ENCODE measurements at regions not wholly inside any gene's neighbourhood (a gene's known extent, or its start where the extent isn't known, plus 50 kb on each side); places are given as distances from the start of the nearest gene placed in this dataset.

DNA sequence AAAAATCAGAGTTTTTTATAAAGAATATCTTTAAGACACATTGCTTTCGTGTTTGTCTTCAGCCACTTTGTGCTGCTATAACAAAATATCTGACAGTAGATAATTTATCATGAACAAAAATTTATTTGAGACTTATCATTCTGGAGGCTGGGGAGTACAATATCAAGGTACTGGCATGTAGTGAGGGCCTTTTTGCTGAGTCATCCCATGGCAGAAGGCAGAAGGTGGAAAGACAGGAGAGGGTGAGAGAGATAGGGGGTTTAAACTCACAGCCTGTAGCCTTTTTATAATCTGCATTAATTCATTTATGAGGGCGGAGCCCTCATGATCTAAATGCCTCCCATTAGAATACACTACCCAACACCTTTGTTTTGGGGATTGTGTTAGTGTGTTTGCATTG lies 431.2 kb upstream of the FAM47C start:
- Histone ChIP-seq H2BK15ac (ENCODE audit: low read depth, low read length) (no peak overlapping the region), H4K8ac (replicated peaks; ENCODE audit: insufficient read length, low read depth, low read length) (no peak overlapping the region), H3K56ac (ENCODE audit: insufficient read length, low read depth, low read length) (no peak overlapping the region), H3K27me3 (ENCODE audit: insufficient read depth, low read length) (no peaks in the 10 kb centered on the region), H2AFZ (ENCODE audit: low read length) (no peak overlapping the region), H3K27ac (ENCODE audit: insufficient read length, low read depth, low read length) (no peak overlapping the region), H2BK5ac (ENCODE audit: insufficient read length, low read length) (no peak overlapping the region), H3K79me1 (ENCODE audit: insufficient read depth, low read depth, low read length, poor library complexity, severe bottlenecking) (no peaks in the 10 kb centered on the region), H2AK5ac (ENCODE audit: insufficient read length, low read length) (no peak overlapping the region), H4K20me1 (ENCODE audit: control insufficient read depth, insufficient read depth, insufficient read length) (no peaks in the 10 kb centered on the region), H2BK20ac (ENCODE audit: low read depth, low read length, poor library complexity, severe bottlenecking) (no peak overlapping the region), H2BK12ac (ENCODE audit: insufficient read length, low read depth, low read length) (no peak overlapping the region), H3K14ac (ENCODE audit: insufficient read depth, low read length) (no peak overlapping the region), H3K9me3 (ENCODE audit: control insufficient read depth, low read depth, low read length) (no peaks in the 10 kb centered on the region), H2BK120ac (ENCODE audit: low read depth, low read length, poor library complexity, severe bottlenecking) (no peak overlapping the region), H3K9ac (ENCODE audit: extremely low read depth, insufficient read length, low read length) (no peak overlapping the region), H4K5ac (ENCODE audit: insufficient read length, low read depth, low read length) (no peak overlapping the region), H4K91ac (ENCODE audit: insufficient read length, low read depth, low read length) (no peak overlapping the region), H3K4ac (ENCODE audit: low read depth, low read length) (no peak overlapping the region), H3T11ph (ENCODE audit: low read length) (no peak overlapping the region), H3K23ac (ENCODE audit: insufficient read length, low read depth, low read length) (no peak overlapping the region), H3K79me2 (ENCODE audit: insufficient read depth, low read length) (no peaks in the 10 kb centered on the region), H3K4me2 (ENCODE audit: insufficient read depth, insufficient read length, low read length) (no peak overlapping the region), H3K23me2 (ENCODE audit: insufficient read length, low read depth, low read length, poor library complexity, severe bottlenecking) (no peaks in the 10 kb centered on the region), H3K18ac (ENCODE audit: insufficient read length, low read depth, low read length) (no peak overlapping the region), H3K4me1 (ENCODE audit: insufficient read depth, low read length) (peaks cover 3% of the 10 kb centered on the region; the same call in 1 of the 2 replicates)
- TF ChIP-seq, protein P1, sequence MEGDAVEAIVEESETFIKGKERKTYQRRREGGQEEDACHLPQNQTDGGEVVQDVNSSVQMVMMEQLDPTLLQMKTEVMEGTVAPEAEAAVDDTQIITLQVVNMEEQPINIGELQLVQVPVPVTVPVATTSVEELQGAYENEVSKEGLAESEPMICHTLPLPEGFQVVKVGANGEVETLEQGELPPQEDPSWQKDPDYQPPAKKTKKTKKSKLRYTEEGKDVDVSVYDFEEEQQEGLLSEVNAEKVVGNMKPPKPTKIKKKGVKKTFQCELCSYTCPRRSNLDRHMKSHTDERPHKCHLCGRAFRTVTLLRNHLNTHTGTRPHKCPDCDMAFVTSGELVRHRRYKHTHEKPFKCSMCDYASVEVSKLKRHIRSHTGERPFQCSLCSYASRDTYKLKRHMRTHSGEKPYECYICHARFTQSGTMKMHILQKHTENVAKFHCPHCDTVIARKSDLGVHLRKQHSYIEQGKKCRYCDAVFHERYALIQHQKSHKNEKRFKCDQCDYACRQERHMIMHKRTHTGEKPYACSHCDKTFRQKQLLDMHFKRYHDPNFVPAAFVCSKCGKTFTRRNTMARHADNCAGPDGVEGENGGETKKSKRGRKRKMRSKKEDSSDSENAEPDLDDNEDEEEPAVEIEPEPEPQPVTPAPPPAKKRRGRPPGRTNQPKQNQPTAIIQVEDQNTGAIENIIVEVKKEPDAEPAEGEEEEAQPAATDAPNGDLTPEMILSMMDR (conservative IDR thresholded peaks at IDR 0.05) = no peak
- H3K4me3 Mint-ChIP-seq = no peak overlapping the region
- peaks cover 0 to 4% (median 3%) of the 10 kb centered on the region in 3 experiments; a peak in 2 of 7 replicates for H3K36me3 Mint-ChIP-seq (ENCODE audit: insufficient read depth in 1 of 3, low read depth in 3 of 3)
- peaks cover 49 to 63% of the 10 kb centered on the region in 2 experiments for H3K9me3 Mint-ChIP-seq
- no peak for DNase-seq
- H3K27ac Mint-ChIP-seq = no peak overlapping the region; a peak in 1 of 7 replicates
- WGBS (ENCODE audit: extremely low coverage, insufficient read length, low lambda C conversion rate) = no CpG with 5 or more reads among the region's 2 CpGs
- peaks cover 6 to 18% of the 10 kb centered on the region in 2 experiments for H3K4me1 Mint-ChIP-seq
- no peaks in the 10 kb centered on the region; the same call in 1 of the 2 replicates for H3K27me3 Mint-ChIP-seq (ENCODE audit: low read depth)

Measured in H9 (cell line).